ENCODE measurements at regions not wholly inside any gene's neighbourhood (a gene's known extent, or its start where the extent isn't known, plus 50 kb on each side); places are given as distances from the start of the nearest gene placed in this dataset.

GRCh38 chr1:76012341-76013205 is 62.0 kb upstream of the ST6GALNAC3 start:
- Histone ChIP-seq H3K27me3 (ENCODE audit: low read depth) (peaks cover 8% of the 10 kb centered on the region; the same call in 1 of the 2 replicates), H3K36me3 (replicated peaks) (no peaks in the 10 kb centered on the region), H3K4me1 (no peaks in the 10 kb centered on the region), H3K4me3 (no peak overlapping the region), H3K9me3 (no peaks in the 10 kb centered on the region)
- no peak for DNase-seq (ENCODE audit: low spot score in 2 of 2)
- in situ Hi-C loops (cut with MboI; ENCODE audit: low sequenced_read_pairs) = no loop called here

DNA sequence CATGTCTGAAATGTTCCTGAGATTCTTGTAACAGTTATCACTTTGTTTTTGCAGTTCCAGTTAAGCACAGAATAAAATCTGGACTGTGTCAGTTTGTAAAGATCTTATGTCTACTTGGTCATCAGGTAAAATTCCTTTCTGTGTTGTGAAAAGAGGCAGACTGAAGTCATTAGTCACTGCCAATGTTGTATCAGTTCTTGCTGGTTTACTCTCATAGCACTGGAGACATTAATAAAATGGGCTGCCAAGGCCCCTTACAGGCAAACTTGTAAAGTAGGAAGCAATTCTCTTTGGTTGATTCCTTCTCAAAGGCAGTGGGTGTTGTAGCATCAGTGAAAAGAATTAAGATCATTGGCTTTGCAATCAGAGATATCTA is 61.4 kb upstream of the ST6GALNAC3 start:
- Histone ChIP-seq H3K27me3 (ENCODE audit: low read depth) (peaks cover 8% of the 10 kb centered on the region; the same call in 1 of the 2 replicates), H3K4me3 (no peak overlapping the region), H3K36me3 (replicated peaks) (no peaks in the 10 kb centered on the region), H3K4me1 (no peaks in the 10 kb centered on the region; the same call in 1 of the 2 replicates), H3K9me3 (no peaks in the 10 kb centered on the region)
- DNase-seq (ENCODE audit: low spot score in 2 of 2) = no peak
- in situ Hi-C loops (cut with MboI; ENCODE audit: low sequenced_read_pairs) = no loop called here

- Histone ChIP-seq H3K4me1 (no peaks in the 10 kb centered on the region; the same call in 1 of the 2 replicates), H3K27me3 (ENCODE audit: low read depth) (0 out of 2 replicates have a peak, but pooled peaks cover 4% of the 10 kb centered on the region), H3K9me3 (no peaks in the 10 kb centered on the region), H3K4me3 (no peak overlapping the region), H3K36me3 (replicated peaks) (no peaks in the 10 kb centered on the region)
- in situ Hi-C loops (cut with MboI; ENCODE audit: low sequenced_read_pairs) = no loop called here
- no peak for DNase-seq (ENCODE audit: low spot score in 2 of 2)
Measured at GRCh38 chr1:76015478-76016103, 59.0 kb upstream of the ST6GALNAC3 start.

- Histone ChIP-seq H3K27me3 (ENCODE audit: low read depth) (0 out of 2 replicates have a peak, but pooled peaks cover 4% of the 10 kb centered on the region), H3K4me1 (no peaks in the 10 kb centered on the region; the same call in 1 of the 2 replicates), H3K36me3 (replicated peaks) (no peaks in the 10 kb centered on the region), H3K4me3 (no peak overlapping the region), H3K9me3 (no peaks in the 10 kb centered on the region)
- no peak for DNase-seq (ENCODE audit: low spot score in 2 of 2)
- in situ Hi-C loops (cut with MboI; ENCODE audit: low sequenced_read_pairs) = no loop called here
Measured at GRCh38 chr1:76018045-76018444, 56.5 kb upstream of the ST6GALNAC3 start.

DNA sequence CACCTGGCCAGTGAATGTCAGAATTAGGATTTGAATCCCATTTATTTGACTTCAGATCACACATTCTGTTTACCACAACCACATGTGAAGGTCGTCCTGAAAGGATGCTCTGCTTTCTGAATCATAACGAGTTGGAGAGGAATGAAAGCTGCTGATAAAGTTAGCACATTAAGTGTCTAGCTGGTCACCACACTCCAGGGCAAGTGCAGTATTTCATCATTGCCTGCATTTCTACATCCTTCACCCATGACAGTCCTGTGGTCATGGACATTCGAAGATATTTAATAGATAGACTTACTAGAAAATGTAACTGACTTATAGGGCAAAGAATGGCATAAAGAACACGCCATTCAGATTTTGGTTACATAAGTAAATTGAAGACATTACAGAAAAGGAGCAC is 52.7 kb upstream of the ST6GALNAC3 start:
- Histone ChIP-seq H3K36me3 (replicated peaks) (no peaks in the 10 kb centered on the region), H3K9me3 (no peaks in the 10 kb centered on the region), H3K4me3 (no peak overlapping the region), H3K27me3 (ENCODE audit: low read depth) (peaks cover 2% of the 10 kb centered on the region; the same call in 1 of the 2 replicates), H3K4me1 (no peaks in the 10 kb centered on the region; the same call in 1 of the 2 replicates)
- in situ Hi-C loops (cut with MboI; ENCODE audit: low sequenced_read_pairs) = no loop called here
- no peak for DNase-seq (ENCODE audit: low spot score in 2 of 2)

DNA sequence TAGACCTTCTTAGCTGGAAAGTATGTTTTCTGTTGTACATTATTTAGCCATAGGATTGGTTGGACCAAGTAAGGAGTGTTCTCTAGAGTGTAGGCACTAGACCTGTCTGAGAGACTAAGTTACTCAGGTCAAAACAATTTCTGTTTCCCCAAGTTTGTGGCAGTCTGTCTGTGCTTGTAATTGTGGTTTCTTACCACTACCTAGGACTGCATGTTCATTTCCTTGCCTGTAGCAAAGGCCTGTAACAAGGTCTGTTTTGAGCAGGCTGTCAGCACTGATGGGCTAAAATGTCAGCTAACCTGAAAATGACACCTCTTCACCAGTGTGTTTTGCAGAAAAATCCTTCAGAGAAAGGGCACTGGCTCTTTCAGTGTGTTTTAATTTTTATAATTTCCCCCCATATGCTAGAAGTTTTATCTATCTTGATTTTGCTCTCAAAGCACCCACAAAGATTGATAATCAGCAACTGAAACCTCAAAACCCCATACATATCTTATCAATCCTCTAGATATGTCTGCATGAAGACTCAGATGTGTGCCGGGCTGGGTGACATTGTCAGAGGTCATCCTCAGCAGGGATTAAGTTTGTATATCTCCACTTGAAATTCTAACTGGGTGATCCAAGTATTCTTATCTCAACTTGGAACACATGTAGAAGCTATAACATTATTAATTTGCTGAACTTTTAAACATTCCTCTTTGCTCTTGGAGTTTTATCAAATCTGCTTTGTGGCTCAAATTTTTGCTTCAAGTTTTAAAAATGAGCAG is 50.7 kb upstream of the ST6GALNAC3 start:
- H3K4me1 ChIP-seq = no peaks in the 10 kb centered on the region
- no peak overlapping the region for H3K4me3 ChIP-seq
- no peak for DNase-seq (ENCODE audit: low spot score in 2 of 2)
- H3K27me3 ChIP-seq (ENCODE audit: low read depth) = peaks cover 2% of the 10 kb centered on the region; the same call in 1 of the 2 replicates
- H3K36me3 ChIP-seq (replicated peaks) = no peaks in the 10 kb centered on the region
- in situ Hi-C loops (cut with MboI; ENCODE audit: low sequenced_read_pairs) = no loop called here
- no peaks in the 10 kb centered on the region for H3K9me3 ChIP-seq

Measured in HAP-1 (cell line).